KMS-11 (cell line): ENCODE measurements at regions not wholly inside any gene's neighbourhood (a gene's known extent, or its start where the extent isn't known, plus 50 kb on each side); places are given as distances from the start of the nearest gene placed in this dataset.

Experiments used
- H2AFZ ChIP-seq: fragments of 200-600 bp; sonication (generic); 2 replicates; pipeline ENCODE4 v1.6.1; 2016; ENCODE audit warnings: antibody characterized with exemption, mixed run types, low read depth
- H3K27ac ChIP-seq: fragments of 200-600 bp; sonication (generic); 2 replicates; pipeline ENCODE4 v1.6.1; 2016; ENCODE audit warnings: mild to moderate bottlenecking, mixed run types
- H3K27me3 ChIP-seq: fragments of 200-600 bp; sonication (generic); 2 replicates; pipeline ENCODE4 v1.6.1; 2017; ENCODE audit warnings: mild to moderate bottlenecking, low read depth, mixed run types, moderate library complexity; ENCODE audit not compliant: insufficient read depth
- H3K36me3 ChIP-seq: fragments of 200-600 bp; sonication (generic); 2 replicates; pipeline ENCODE4 v1.6.1; 2017; ENCODE audit warnings: mild to moderate bottlenecking, mixed run types; ENCODE audit not compliant: insufficient read depth
- H3K4me1 ChIP-seq: fragments of 200-600 bp; sonication (generic); 2 replicates; pipeline ENCODE4 v1.6.1; 2016; ENCODE audit warnings: mild to moderate bottlenecking, low read depth, mixed run types; ENCODE audit not compliant: poor library complexity, severe bottlenecking
- H3K4me2 ChIP-seq: fragments of 200-600 bp; sonication (generic); 2 replicates; pipeline ENCODE4 v1.7.0; 2016; ENCODE audit warnings: mild to moderate bottlenecking, mixed run types
- H3K4me3 ChIP-seq: fragments of 200-600 bp; sonication (generic); IDR thresholded peaks from 2 replicates; pipeline ENCODE4 v1.6.1; 2017; ENCODE audit warnings: low read depth, low read length, mixed read lengths; ENCODE audit not compliant: insufficient read depth
- H3K79me2 ChIP-seq: fragments of 200-600 bp; sonication (generic); 2 replicates; pipeline ENCODE4 v1.6.1; 2016; ENCODE audit warnings: low read depth, mixed run types; ENCODE audit not compliant: insufficient read depth
- H3K9ac ChIP-seq: fragments of 200-600 bp; sonication (generic); 2 replicates; pipeline ENCODE4 v1.6.1; 2016; ENCODE audit warnings: mild to moderate bottlenecking, mixed run types
- H4K20me1 ChIP-seq: fragments of 200-600 bp; sonication (generic); 2 replicates; pipeline ENCODE4 v1.6.1; 2016; ENCODE audit warnings: mild to moderate bottlenecking, mixed run types; ENCODE audit not compliant: insufficient read depth
- TF ChIP-seq, protein P1 (sequence below): fragments of 200-600 bp; sonication (generic); conservative IDR thresholded peaks from 2 replicates; pipeline ENCODE4 v1.6.1; 2017; ENCODE audit warnings: low read depth, mild to moderate bottlenecking, antibody characterized with exemption, low read length, moderate library complexity, mixed read lengths

- Histone ChIP-seq H4K20me1 (no peaks in the 10 kb centered on the region), H3K9ac (no peak overlapping the region), H3K27me3 (no peaks in the 10 kb centered on the region), H3K27ac (no peak overlapping the region), H2AFZ (no peak overlapping the region), H3K4me2 (no peak overlapping the region), H3K36me3 (no peaks in the 10 kb centered on the region), H3K4me1 (no peaks in the 10 kb centered on the region), H3K79me2 (no peaks in the 10 kb centered on the region), H3K4me3 (no peak overlapping the region)
- TF ChIP-seq, protein P1, sequence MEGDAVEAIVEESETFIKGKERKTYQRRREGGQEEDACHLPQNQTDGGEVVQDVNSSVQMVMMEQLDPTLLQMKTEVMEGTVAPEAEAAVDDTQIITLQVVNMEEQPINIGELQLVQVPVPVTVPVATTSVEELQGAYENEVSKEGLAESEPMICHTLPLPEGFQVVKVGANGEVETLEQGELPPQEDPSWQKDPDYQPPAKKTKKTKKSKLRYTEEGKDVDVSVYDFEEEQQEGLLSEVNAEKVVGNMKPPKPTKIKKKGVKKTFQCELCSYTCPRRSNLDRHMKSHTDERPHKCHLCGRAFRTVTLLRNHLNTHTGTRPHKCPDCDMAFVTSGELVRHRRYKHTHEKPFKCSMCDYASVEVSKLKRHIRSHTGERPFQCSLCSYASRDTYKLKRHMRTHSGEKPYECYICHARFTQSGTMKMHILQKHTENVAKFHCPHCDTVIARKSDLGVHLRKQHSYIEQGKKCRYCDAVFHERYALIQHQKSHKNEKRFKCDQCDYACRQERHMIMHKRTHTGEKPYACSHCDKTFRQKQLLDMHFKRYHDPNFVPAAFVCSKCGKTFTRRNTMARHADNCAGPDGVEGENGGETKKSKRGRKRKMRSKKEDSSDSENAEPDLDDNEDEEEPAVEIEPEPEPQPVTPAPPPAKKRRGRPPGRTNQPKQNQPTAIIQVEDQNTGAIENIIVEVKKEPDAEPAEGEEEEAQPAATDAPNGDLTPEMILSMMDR: no peak
Observed at GRCh38 chr6:8527818-8528217, 92.5 kb upstream of the SLC35B3 start.

DNA sequence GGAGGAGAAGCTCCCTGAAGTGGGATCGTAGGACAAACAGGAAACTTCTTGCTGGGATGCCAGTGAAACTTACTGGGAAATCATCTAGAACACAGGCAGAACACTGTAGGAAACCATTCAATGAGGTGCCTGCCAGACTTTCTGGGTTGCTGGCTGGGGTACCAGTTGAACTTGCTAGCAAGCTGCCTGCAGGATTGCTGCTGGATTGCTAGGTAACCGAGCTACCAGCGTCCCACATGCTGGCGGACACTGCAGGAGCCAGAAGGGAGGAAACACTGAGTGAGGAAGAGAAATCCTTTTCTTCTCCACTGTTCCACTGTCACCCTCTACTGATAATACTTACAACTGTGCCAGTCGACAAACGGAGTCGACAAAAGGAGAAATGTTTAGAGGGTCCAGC lies 91.3 kb upstream of the SLC35B3 start:
- no peaks in the 10 kb centered on the region for H3K79me2 ChIP-seq
- no peak overlapping the region for H3K4me2 ChIP-seq
- TF ChIP-seq, protein P1: no peak
- no peak overlapping the region for H2AFZ ChIP-seq
- no peaks in the 10 kb centered on the region for H4K20me1 ChIP-seq
- no peaks in the 10 kb centered on the region for H3K4me1 ChIP-seq
- H3K4me3 ChIP-seq: no peak overlapping the region
- no peaks in the 10 kb centered on the region for H3K27me3 ChIP-seq
- no peak overlapping the region for H3K27ac ChIP-seq
- no peaks in the 10 kb centered on the region for H3K36me3 ChIP-seq
- no peak overlapping the region for H3K9ac ChIP-seq

GRCh38 chr6:8525370-8525769 lies 90.0 kb upstream of the SLC35B3 start:
- H3K4me2 ChIP-seq: no peak overlapping the region
- no peaks in the 10 kb centered on the region for H3K79me2 ChIP-seq
- no peaks in the 10 kb centered on the region for H3K4me1 ChIP-seq
- no peak overlapping the region for H3K9ac ChIP-seq
- H3K36me3 ChIP-seq: no peaks in the 10 kb centered on the region
- TF ChIP-seq, protein P1: no peak
- no peaks in the 10 kb centered on the region for H4K20me1 ChIP-seq
- H3K4me3 ChIP-seq: no peak overlapping the region
- H2AFZ ChIP-seq: no peak overlapping the region
- no peak overlapping the region for H3K27ac ChIP-seq
- H3K27me3 ChIP-seq: no peaks in the 10 kb centered on the region

- no peak overlapping the region for H3K27ac ChIP-seq
- no peaks in the 10 kb centered on the region for H3K4me1 ChIP-seq
- H3K36me3 ChIP-seq: no peaks in the 10 kb centered on the region
- no peaks in the 10 kb centered on the region for H3K79me2 ChIP-seq
- H3K9ac ChIP-seq: no peak overlapping the region
- H3K4me3 ChIP-seq: no peak overlapping the region
- H4K20me1 ChIP-seq: no peaks in the 10 kb centered on the region
- H2AFZ ChIP-seq: no peak overlapping the region
- no peaks in the 10 kb centered on the region for H3K27me3 ChIP-seq
- TF ChIP-seq, protein P1: no peak
- no peak overlapping the region for H3K4me2 ChIP-seq
Observed at GRCh38 chr6:8513174-8513573, 77.8 kb upstream of the SLC35B3 start.

GRCh38 chr6:8507286-8507685 lies 71.9 kb upstream of the SLC35B3 start:
- H3K36me3 ChIP-seq: no peaks in the 10 kb centered on the region
- H3K79me2 ChIP-seq: no peaks in the 10 kb centered on the region
- H2AFZ ChIP-seq: no peak overlapping the region
- no peak overlapping the region for H3K27ac ChIP-seq
- H3K4me3 ChIP-seq: no peak overlapping the region
- no peaks in the 10 kb centered on the region for H3K27me3 ChIP-seq
- TF ChIP-seq, protein P1: no peak
- H3K4me2 ChIP-seq: no peak overlapping the region
- no peaks in the 10 kb centered on the region for H3K4me1 ChIP-seq
- H4K20me1 ChIP-seq: no peaks in the 10 kb centered on the region
- H3K9ac ChIP-seq: no peak overlapping the region
